Lung (tissue), 11 donors: ENCODE measurements at regions not wholly inside any gene's neighbourhood (a gene's known extent, or its start where the extent isn't known, plus 50 kb on each side); places are given as distances from the start of the nearest gene placed in this dataset.

Source experiments
- ATAC-seq: fragments of 200-7000 bp; cut with Tn5 transposase; one replicate; pipeline ENCODE4 v1.9.1; 2020; ENCODE audit warnings: moderate number of reproducible peaks; ENCODE audit not compliant: insufficient read depth, low FRiP score
- DNase-seq, 3 donors: peaks; one replicate each; pipeline ENCODE4 v3.0.0-alpha.2; 2013 to 2017
- H3K27ac ChIP-seq, 2 donors: one replicate each; pipeline ENCODE4 v1.5.1; 2013; ENCODE audit warnings: mild to moderate bottlenecking in 2 of 2, moderate library complexity in 2 of 2, control low read depth in 1 of 2, inconsistent platforms in 1 of 2, low read depth in 1 of 2, low read length in 1 of 2
- H3K27me3 ChIP-seq, 3 donors: one replicate each; pipeline ENCODE4 v1.5.1; 2013; ENCODE audit warnings: low read length in 2 of 3; ENCODE audit not compliant: control insufficient read depth in 3 of 3, insufficient read depth in 3 of 3
- H3K36me3 ChIP-seq, 4 donors: one replicate each; pipeline ENCODE4 v1.5.1; 2013; ENCODE audit warnings: low read length in 4 of 4, mild to moderate bottlenecking in 1 of 4, moderate library complexity in 1 of 4; ENCODE audit not compliant: control insufficient read depth in 4 of 4, insufficient read depth in 4 of 4
- H3K4me1 ChIP-seq, 5 donors: one replicate each; pipeline ENCODE4 v1.5.1; 2013; ENCODE audit warnings: low read length in 5 of 5, mild to moderate bottlenecking in 2 of 5, moderate library complexity in 1 of 5; ENCODE audit not compliant: control insufficient read depth in 5 of 5, insufficient read depth in 5 of 5
- H3K4me3 ChIP-seq: one replicate; pipeline ENCODE4 v1.5.1; 2013; ENCODE audit warnings: mild to moderate bottlenecking, control low read depth, moderate library complexity
- H3K9ac ChIP-seq, 2 donors: one replicate each; pipeline ENCODE4 v1.5.1; 2013; ENCODE audit warnings: low read length in 2 of 2, control low read depth in 1 of 2; ENCODE audit not compliant: insufficient read depth in 1 of 2
- H3K9me3 ChIP-seq, 4 donors: one replicate each; pipeline ENCODE4 v1.5.1; 2013; ENCODE audit warnings: low read length in 3 of 4, mild to moderate bottlenecking in 1 of 4, moderate library complexity in 1 of 4; ENCODE audit not compliant: control insufficient read depth in 4 of 4, insufficient read depth in 3 of 4
- WGBS, 2 donors: extraction: QIAGEN DNeasy Blood & Tissue Kit; methylation state at CpG; one replicate each; pipeline ENCODE4 v1.1.7; 2013; 5-methylcytosine and 5-hydroxymethylcytosine counted together
- TF ChIP-seq, protein P1 (sequence below): IDR thresholded peaks from 2 replicates; pipeline ENCODE4 v1.5.1; 2012; ENCODE audit warnings: mild to moderate bottlenecking; ENCODE audit errors: control extremely low read depth, extremely low read depth
- donor health status: control.
- donor health status: control.
- donor health status: Bipolar disorder and iron deficiency.
- donor health status: healthy.
- donor health status: DM: yes; HTN: yes; CAD: no.

DNA sequence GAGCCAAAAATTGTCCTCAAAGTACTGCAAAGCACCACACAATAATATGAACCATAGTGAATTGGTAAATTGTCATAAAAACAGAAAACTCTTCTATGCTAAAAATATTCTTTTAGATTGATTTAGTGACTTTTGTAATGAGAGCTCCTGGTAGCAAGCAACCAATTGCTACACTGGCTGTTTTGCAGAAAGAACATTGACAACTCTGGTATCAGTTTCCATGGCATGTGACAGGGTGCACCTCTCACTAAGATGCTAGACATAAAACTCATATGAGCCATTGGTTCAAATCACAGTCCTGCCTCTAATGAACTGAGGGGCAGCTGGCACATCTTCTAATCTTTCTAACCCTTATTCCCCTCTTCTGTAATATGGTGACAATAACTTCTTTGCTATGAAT, 212.2 kb downstream of the HS3ST1 start:
- no peaks in the 10 kb centered on the region for H3K4me1 ChIP-seq
- TF ChIP-seq, protein P1, sequence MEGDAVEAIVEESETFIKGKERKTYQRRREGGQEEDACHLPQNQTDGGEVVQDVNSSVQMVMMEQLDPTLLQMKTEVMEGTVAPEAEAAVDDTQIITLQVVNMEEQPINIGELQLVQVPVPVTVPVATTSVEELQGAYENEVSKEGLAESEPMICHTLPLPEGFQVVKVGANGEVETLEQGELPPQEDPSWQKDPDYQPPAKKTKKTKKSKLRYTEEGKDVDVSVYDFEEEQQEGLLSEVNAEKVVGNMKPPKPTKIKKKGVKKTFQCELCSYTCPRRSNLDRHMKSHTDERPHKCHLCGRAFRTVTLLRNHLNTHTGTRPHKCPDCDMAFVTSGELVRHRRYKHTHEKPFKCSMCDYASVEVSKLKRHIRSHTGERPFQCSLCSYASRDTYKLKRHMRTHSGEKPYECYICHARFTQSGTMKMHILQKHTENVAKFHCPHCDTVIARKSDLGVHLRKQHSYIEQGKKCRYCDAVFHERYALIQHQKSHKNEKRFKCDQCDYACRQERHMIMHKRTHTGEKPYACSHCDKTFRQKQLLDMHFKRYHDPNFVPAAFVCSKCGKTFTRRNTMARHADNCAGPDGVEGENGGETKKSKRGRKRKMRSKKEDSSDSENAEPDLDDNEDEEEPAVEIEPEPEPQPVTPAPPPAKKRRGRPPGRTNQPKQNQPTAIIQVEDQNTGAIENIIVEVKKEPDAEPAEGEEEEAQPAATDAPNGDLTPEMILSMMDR: no peak
- H3K4me3 ChIP-seq: no peak overlapping the region
- no peak for DNase-seq
- peaks cover 0 to 2% (median 0%) of the 10 kb centered on the region in 3 donors for H3K27me3 ChIP-seq
- H3K27ac ChIP-seq: no peak overlapping the region
- peaks cover 0 to 5% (median 0%) of the 10 kb centered on the region in 4 donors for H3K9me3 ChIP-seq
- H3K9ac ChIP-seq: no peak overlapping the region
- no peaks in the 10 kb centered on the region for H3K36me3 ChIP-seq
- ATAC-seq: no peak

DNA sequence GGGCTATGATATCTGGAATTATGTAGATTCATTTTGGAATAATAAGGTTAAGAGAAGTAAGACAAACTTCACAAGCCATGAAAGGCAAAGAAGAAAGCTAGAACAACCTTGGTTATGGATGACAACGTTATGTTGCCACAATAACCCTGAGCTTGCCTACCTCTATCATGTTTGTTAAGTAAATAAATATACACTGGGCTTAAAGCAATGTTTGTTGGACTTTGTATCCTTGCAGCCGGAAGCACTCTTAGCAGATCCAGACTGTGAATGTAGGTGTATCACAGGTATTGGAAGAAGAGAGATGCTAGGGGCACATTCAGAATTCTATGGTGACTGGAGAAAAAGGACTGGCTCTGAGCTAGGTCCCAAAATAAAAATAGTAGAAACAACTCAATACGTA, 214.4 kb downstream of the HS3ST1 start:
- Histone ChIP-seq H3K9me3 (peaks cover 0 to 5% (median 0%) of the 10 kb centered on the region in 4 donors), H3K36me3 (no peaks in the 10 kb centered on the region), H3K27ac (no peak overlapping the region), H3K4me1 (no peaks in the 10 kb centered on the region), H3K9ac (no peak overlapping the region), H3K4me3 (no peak overlapping the region), H3K27me3 (peaks cover 0 to 2% (median 0%) of the 10 kb centered on the region in 3 donors)
- WGBS, 2 donors: 90 to 94% methylated on average over 3 of the region's 3 CpGs
- ATAC-seq (no peak), DNase-seq (no peak)
- TF ChIP-seq, protein P1: no peak

DNA sequence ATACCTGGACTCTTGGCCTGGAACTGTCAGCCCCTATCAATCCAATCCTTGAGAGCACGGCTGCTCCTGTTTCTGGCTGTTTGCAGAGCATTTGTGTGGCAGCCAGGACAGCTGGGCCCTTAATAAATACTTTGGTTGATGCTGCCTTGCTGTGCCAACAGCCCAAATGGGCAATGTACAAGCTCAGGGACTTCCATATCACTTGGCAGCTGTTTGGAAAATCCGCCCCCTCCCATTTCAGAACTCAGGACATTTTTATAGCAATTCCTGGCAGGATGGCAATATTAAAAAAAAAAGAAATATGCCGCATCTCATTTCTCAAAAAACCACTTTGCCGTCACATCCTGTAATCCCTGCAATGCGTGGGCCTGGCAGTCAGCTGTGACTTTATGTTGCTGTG, 218.9 kb downstream of the HS3ST1 start:
- no peaks in the 10 kb centered on the region for H3K4me1 ChIP-seq
- H3K4me3 ChIP-seq: no peak overlapping the region
- DNase-seq (peak in 2 of 3 donors; percentile 32 to 37), ATAC-seq (no peak)
- H3K27me3 ChIP-seq: peaks cover 0 to 2% (median 0%) of the 10 kb centered on the region in 3 donors
- TF ChIP-seq, protein P1: no peak
- no peak overlapping the region for H3K27ac ChIP-seq
- 81 to 85% methylated on average over 5 of the region's 5 CpGs for WGBS, 2 donors
- peaks cover 0 to 3% (median 2%) of the 10 kb centered on the region in 4 donors for H3K9me3 ChIP-seq
- no peaks in the 10 kb centered on the region for H3K36me3 ChIP-seq
- H3K9ac ChIP-seq: no peak overlapping the region

DNA sequence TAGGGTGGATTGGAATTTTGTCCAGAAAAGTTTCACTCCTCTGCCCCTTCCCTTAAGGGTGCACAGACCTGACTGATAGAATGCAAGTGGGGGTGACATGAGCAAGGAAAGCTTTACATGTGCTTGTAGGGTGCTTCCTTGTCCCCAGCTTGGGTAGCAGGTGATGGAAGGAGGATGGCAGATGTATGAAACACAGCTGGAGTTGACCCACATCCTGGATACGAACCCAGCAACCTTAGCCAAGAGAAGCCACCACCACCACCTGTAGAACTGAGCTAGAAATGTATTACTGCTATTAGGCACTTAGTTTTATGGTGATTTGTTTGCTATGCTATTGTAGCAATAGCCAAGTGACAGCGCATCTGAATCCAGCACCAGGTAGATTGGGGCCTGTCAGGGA, 227.4 kb downstream of the HS3ST1 start:
- TF ChIP-seq, protein P1: no peak
- Histone ChIP-seq H3K36me3 (no peaks in the 10 kb centered on the region), H3K27me3 (no peaks in the 10 kb centered on the region), H3K27ac (no peak overlapping the region), H3K4me1 (peaks cover 0 to 1% (median 0%) of the 10 kb centered on the region in 5 donors), H3K9ac (no peak overlapping the region), H3K4me3 (no peak overlapping the region), H3K9me3 (no peaks in the 10 kb centered on the region)
- ATAC-seq (no peak), DNase-seq (no peak)
- 88 to 93% methylated on average over 2 of the region's 2 CpGs for WGBS, 2 donors
